Fibroblast of villous mesenchyme (primary cell): ENCODE measurements at regions not wholly inside any gene's neighbourhood (a gene's known extent, or its start where the extent isn't known, plus 50 kb on each side); places are given as distances from the start of the nearest gene placed in this dataset.

Source experiments
- DNase-seq: peaks from one replicate; pipeline ENCODE4 v3.0.0-alpha.2; 2010; ENCODE audit warnings: low read depth
- H3K4me3 ChIP-seq: 2 replicates; pipeline ENCODE4 v1.5.1; 2011; ENCODE audit warnings: low read depth, mild to moderate bottlenecking, low read length
- TF ChIP-seq, protein P1 (sequence below): IDR thresholded peaks from 2 replicates; pipeline ENCODE4 v1.5.1; 2012; ENCODE audit warnings: low read depth, mild to moderate bottlenecking, low read length; ENCODE audit not compliant: insufficient read depth

DNA sequence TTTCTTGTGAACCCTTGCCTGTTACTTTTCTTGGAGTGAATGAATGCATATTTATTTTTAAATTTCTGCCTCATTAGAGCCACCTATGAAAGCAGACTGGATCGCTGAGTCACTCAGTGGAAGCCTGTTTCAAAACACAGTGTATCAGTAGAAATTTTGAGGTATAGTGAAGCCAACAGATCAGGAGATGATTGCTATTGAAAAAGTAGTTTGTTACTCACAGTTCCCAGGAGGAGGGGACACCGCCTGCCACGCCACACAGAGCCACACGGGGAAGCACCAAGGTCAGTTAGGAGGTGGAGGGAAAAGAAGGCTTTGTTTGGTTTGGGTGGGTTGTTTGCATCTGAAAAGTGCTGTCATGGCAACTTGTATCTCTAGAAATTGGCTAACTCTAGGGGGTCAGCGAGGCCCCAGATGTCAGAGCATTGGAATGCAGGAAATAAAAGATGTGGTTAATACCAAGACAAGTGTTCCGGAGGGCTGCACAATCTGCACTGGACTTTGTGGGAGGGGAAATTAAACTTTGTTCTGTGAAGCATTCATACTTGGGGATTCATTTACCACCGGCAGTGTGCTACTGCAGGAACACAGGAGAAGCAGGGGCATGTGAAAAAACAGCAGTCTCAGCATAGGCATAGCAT, 106.4 kb upstream of the SDK1 start:
- TF ChIP-seq, protein P1, sequence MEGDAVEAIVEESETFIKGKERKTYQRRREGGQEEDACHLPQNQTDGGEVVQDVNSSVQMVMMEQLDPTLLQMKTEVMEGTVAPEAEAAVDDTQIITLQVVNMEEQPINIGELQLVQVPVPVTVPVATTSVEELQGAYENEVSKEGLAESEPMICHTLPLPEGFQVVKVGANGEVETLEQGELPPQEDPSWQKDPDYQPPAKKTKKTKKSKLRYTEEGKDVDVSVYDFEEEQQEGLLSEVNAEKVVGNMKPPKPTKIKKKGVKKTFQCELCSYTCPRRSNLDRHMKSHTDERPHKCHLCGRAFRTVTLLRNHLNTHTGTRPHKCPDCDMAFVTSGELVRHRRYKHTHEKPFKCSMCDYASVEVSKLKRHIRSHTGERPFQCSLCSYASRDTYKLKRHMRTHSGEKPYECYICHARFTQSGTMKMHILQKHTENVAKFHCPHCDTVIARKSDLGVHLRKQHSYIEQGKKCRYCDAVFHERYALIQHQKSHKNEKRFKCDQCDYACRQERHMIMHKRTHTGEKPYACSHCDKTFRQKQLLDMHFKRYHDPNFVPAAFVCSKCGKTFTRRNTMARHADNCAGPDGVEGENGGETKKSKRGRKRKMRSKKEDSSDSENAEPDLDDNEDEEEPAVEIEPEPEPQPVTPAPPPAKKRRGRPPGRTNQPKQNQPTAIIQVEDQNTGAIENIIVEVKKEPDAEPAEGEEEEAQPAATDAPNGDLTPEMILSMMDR: peak; percentile 39
- H3K4me3 ChIP-seq: no peak overlapping the region
- peak; percentile 74 for DNase-seq

DNA sequence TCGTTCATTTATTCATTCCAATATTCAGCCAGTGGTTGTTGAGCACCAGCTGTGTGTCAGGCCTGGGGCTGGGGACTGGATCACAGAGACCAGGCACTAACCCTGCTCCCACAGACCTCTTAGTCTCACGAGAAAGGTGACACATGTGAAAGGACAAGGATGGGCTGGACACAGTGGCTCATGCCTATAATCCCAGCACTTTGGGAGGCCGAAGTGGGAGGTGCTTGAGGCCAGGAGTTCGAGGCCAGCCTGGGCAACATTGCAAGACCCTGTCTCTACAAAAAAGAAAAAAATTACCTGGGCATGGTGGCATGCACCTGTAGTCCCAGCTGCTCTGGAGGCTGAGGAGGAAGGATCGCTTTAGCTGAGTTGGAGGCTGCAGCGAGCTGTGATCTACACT, 105.9 kb upstream of the SDK1 start:
- no peak overlapping the region for H3K4me3 ChIP-seq
- no peak for DNase-seq
- TF ChIP-seq, protein P1: no peak

DNA sequence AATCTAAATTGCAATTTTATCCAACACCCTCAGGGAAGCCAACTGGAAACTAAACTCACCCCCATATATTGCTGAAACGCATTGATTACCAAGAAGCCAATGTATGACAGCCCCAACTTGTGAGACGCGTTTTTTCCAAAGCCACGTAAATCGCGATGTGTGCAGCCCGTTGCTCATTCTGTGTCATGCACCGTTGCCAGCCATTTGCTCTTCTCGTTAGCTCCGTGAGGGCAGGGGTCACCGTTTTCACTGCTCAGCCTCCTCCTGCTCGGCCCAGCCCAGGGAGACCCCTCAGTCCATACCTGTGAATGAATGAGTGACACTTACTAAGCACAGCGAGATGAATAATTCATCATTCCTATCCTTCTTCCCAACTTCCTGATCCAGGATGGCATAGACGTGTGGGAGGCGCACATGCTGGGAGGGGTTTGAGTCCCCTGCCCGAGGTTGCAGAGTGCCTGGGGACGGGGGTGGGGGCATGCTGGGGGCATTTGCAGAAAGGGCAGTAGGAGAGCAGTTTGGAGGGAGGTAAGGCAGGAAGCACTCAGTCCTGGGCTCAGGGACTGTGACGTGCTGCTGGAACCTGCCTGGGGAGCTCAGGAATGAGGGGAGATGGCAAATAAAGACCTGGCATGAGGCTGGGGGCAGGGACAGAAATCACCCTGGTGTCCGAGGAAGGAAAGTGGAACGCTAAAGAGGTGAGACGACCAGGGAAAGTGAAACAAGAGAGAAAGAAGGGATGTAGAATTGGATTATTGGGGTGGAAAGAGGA, 104.2 kb upstream of the SDK1 start:
- TF ChIP-seq, protein P1: no peak
- no peak overlapping the region for H3K4me3 ChIP-seq
- no peak for DNase-seq

DNA sequence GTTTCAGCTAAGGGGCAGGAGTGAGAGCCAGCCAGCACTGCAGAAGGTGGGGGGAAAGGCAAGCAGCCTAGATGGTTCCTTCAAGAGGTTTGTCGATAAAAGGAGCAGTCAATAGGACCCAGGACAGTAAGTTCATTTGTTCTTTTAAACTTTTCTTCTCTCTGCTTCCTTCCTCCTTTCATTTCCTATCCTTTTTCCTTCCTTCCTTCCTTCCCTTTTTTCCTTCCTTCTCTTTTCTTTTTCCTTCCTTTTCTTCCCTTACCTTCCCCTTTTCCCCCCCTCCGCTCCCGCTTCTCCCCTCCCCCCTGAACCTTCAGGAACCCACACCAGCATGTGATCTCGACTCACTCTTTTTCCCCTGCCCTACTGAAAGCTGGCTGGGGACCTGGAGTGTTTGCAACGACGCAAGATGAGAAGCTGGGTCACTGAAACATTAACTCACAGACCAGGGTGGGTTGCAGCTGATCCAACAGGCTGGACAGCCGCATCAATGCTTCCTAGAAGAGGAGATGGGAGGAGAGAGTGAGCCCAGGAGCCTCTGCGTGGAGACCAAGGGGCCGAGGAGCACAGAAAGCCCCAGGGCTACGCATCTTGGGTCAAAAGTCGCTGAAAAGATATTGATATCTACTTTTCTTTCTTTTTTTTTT, 103.4 kb upstream of the SDK1 start:
- DNase-seq: no peak
- TF ChIP-seq, protein P1: no peak
- H3K4me3 ChIP-seq: no peak overlapping the region

DNA sequence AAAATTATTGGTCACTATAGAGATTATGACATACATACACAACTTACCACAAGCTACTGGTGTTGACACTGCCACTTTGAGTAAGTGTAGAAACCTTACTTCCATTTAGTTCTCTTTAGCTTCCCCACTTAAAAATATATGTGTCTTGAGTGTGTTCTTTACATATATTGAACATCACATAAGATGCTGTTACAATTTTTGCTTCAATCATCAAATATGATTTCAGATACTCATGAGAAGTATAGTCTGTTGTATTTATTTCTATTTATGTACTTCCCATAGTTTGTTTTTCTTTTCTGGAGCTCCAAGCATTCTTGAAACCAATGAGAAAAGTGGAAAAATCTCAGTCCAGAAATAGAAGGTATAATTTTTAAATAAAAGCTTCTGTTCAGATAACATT, 102.7 kb upstream of the SDK1 start:
- TF ChIP-seq, protein P1: no peak
- no peak overlapping the region for H3K4me3 ChIP-seq
- DNase-seq: no peak

DNA sequence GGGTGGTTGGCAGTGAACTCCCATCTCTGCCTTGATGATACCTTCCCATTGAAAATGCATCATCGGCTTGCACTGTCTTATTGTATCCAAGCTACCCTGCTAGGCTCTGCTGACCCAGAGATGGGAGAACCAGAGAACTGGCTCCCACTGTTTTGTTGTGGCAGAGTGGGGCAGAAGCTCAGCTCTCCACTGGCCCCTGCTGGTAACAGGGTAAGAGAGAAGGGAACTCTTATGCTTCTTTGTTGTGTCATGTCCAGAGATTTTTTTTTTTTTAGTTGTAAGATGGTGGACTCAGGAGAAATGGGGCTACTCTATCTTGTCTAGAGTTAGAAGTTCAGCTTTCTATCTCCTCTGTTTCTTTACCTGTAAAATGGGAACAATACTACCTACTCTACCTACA, 100.5 kb upstream of the SDK1 start:
- TF ChIP-seq, protein P1: peak; percentile 81
- peak; percentile 64 for DNase-seq
- H3K4me3 ChIP-seq: no peak overlapping the region
